ENCODE measurements at regions not wholly inside any gene's neighbourhood (a gene's known extent, or its start where the extent isn't known, plus 50 kb on each side); places are given as distances from the start of the nearest gene placed in this dataset.
"Not testable (repeated sequence)": the region's sequence is repeated elsewhere in the genome, so short reads cannot be mapped to it uniquely, and the experiment has no call there.

- DNase-seq, result no peak
These were observed 301.2 kb upstream of the PROK2 start for GRCh38 chr3:72086042-72086742.

- DNase-seq, result no peak
These were observed 300.1 kb upstream of the PROK2 start for GRCh38 chr3:72085036-72085435.

GRCh38 chr3:72082776-72083462 is 298.0 kb upstream of the PROK2 start:
- peak; percentile 3 for DNase-seq

GRCh38 chr3:72082186-72082715 is 297.3 kb upstream of the PROK2 start:
- DNase-seq, result peak; percentile 10

DNA sequence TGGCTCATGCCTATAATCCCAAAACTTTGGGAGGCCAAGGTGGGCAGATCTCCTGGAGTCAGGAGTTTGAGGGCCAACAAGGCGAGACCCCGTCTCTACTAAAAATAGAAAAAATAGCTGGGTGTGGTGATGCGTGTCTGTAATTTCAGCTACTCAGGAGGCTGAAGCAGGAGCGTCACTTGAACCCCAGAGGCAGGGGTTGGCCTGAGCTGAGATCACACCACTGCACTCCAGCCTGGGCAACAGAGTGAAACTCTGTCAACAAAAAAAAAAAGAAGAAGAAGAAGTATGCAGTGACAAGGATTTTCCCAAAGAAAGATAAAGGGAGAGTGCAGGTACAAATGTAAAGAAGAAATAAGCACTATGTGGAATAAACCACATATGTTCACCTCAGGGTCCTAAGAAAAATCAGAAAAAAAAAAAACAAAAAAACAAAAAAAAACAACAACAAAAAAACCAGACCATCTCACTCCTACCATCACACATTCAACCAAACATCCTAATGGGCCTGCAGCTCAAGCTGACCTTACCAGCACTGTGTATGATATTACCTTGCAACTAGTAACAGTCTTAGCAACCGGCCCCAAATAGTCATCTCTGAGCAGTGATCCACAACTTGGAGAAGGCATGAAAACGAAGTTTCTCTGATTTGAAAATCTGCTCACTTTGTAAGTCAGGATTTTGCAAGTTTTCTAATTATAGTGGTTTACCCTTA is 296.7 kb upstream of the PROK2 start:
- DNase-seq, result no peak

DNA sequence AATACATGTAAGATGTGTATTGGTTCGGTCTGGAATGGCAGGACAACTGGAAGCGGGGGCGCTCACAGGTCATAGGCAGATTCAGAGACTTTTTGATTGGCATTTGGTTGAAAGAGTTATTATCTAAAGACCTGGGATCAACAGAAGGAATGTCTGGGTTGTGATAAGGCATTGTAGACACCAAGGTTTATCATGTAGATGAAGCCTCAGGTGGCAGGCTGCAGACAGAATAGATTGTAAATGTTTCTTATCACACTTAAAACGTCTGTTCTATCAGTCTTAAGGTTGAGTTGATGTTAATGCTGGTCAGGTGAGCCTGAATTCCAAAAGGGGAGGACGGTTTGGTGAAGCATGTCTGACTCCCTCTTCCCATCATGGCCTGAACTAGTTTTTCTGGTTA is 295.9 kb upstream of the PROK2 start:
- no peak for DNase-seq

- no peak for DNase-seq
These were observed 295.1 kb upstream of the PROK2 start for GRCh38 chr3:72080095-72080494.

GRCh38 chr3:72079369-72079872 is 294.5 kb upstream of the PROK2 start:
- DNase-seq, result no peak

DNA sequence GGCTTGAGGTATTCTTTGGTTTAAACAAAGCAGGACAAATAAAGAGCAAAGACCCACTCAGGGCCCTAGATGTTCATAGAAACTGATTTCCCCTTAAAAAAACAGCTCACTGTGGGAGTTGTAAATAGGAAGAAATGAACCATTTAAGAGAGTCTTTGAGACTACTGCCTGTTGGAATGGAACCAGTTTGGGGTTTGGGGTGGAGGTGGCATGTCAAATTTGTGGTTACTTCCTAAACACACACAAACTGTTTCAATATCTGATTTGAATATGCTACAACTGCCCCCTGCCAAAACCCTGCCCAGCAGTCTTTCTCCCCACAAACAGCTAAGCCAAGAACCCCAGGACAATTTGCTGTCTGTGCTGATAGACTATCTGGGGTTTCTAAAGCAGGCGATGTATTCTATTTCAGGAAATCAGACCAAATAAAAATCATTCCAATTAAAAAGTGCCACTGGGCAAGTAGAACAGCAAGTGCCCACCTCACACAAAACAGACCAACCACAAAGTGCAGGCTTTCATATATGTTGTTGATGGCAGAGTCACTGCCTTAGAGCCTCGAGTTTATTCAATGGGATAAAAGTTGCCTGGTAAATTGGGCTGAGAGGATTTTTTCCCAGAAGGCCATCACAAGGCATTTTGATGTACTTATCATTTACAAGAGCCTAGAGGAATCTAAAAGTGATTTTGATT is 293.9 kb upstream of the PROK2 start:
- no peak for DNase-seq

DNA sequence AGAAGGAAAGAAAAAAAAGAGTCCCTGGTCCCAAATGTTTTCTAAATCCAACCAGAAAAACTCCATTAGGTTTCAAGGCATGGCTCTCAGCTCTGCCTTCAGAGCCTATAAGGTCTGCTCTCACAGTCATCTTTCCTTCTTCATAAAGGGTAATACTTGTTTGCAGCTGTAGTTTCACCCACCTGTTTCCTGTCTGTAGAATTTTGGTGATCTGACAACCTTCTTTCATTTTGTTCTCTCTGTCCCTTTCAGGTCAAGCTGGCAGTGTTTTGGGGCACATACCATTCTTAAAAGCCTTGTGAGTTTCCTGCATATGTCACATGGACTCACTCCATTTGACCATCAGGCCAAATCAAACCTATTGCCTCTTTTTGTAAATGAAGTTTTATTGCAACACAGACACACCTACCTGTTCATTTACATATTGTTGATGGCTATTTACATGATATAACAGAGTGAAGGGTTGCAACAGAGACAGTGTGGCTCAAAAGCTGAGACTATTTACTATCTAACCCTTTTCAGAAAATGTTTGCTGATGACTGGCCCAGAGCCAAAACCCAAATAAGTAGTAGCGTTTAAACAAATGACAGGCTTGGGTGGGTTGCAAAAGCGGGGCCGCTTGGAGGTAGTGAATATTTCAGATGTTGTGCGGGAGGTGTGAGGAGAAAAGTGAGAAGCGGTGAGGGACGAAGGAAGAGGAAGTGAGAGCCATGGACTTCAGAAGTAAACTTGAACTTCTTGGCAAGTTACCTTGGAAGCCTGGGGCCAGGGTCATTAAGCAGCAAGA is 292.7 kb upstream of the PROK2 start:
- DNase-seq, result no peak

DNA sequence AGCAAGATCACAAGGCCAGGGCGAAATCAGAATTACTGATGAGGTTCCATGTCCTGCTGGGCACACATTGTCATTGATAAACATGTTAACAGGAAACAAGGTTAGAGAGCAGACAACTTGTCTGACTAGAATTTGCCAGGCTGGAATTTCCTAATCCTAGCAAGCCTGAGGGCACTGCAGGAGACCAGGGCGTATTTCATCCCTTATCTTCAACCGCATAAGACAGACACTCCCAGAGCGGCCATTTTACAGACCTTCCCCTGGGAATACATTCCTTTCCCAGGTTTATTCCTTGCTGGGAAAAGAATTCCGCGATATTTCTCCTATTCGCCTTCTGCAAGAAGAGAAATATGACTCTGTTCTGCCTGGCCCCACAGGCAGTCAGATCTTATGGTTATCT is 290.9 kb upstream of the PROK2 start:
- DNase-seq, result not testable (repeated sequence)

DNA sequence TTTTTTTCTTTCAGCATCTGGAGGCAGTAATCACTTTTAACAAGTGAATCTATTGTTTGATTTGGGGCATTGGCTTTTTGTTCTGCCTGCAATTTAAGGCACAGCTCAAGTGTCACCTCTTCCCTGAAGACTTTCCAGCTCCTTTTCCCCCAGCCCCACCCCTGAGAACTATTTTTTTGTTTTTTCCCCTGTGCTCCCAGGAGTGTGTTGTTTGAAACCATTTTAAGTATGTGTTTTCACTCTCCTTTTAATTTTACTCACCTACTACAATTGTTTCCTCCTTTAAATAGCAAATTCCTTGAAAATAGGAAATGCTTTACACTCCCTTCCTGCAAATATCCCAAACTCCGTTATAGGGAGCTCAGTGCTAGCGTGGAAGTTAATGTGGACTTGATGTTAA is 286.7 kb upstream of the PROK2 start:
- no peak for DNase-seq

DNA sequence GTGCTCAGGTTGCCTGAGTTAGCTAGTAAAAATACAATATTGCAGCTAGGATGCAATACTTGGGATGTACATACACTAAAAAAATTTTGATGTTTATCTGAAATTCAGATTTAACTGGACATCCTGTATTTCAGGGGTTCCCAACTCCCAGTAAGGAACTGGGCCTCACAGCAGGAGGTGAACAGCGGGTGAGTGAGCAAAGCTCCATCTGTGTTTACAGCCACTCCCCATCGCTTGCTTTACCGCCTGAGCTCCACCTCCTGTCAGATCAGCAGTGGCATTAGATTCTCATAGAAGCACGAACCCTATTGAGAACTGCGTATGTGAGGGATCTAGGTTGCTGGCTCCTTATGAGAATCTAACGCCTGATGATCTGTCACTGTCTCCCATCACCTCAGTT is 285.1 kb upstream of the PROK2 start:
- DNase-seq, result no peak

DNA sequence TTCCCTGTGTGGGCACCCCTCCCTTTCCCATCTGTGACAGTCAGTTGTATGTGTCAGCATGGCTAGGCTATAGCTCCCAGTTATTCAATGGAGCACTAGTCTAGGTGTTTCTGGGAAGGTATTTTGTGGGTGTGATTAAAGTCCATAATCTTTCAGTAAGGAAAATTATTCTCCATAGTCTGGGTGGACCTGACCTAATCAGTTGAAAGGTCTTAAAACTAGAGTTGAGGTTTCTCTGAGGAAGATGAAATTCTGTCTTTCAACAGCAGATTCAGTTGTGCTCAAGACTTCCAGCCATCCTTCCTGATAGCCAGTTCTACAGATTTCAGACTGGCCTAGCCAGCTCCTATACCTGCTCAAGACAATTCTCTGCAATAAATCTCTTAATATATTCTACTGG is 284.6 kb upstream of the PROK2 start:
- DNase-seq, result no peak

DNA sequence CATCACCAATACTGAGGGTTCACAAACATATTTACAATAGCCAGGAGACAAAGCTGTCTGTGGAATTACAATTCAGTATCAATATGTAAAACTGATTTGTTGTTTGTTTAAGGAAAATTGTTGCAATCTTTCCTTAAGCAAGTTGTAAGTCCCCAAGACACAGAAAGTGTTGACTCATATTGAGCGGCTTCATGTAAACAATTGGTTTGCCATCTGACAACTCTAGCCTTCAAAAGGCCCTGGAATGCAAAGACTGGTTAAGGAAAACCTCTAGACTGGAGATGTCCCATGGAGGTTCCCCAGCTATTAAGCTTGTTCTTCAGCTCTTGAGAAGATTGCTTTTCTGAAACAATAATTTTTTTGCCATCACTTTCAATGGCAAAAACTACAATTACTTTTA is 283.7 kb upstream of the PROK2 start:
- DNase-seq, result no peak

DNA sequence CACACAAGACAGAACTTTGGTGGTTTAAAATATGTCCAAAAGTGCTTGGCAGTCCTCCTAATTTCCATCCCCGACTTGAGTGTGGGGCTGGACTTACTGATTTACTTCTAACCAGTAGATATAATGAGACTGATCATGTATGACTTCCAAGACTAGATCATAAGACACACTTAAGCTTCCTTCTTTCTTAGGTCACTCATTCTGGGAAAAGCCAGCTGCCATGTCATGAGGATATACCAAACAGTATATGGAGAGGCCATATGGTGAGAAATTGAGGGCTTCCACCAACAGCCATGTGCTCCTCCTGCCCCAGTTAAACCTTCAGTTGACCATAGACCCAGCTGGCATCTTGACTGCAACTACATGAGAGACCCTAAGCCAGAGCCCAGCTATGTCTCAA is 282.8 kb upstream of the PROK2 start:
- DNase-seq, result no peak

- no peak for DNase-seq
These were observed 281.1 kb upstream of the PROK2 start for GRCh38 chr3:72065872-72066641.

DNA sequence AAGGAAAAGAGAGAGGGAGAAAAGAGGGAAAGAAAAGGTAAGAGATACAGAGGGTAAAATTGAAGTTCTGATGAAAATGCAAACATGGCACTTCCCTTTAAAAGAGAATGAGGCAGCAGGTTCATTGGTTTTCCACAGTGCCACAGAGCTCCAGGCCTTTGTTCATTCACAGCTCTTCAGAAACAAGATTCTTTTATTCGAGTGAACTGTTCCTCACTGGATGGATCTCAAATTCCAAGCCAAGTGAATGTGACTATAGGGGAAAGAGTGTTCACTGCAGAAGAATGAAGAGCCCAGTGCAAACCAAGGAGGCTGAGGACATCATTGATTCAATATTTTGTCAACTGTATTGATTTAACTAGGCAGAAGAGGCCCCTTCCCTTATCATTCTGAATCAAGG is 280.3 kb upstream of the PROK2 start:
- DNase-seq, result no peak

DNA sequence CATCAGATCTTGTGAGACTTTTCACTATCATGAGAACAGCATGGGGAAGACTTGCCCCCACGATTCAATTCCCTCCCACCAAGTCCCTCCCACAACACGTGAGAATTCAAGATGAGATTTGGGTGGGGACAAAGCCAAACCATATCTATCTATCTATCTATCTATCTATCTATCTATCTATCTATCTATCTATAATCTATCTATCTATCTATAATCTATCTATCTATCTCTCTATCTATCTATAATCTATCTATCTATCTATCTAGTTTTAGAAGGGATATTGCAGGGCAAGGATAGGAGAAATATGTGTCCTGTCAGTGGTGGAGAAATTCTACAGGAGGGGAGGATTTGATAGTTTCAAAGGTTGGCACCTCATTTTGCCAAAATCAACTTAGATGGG is 279.8 kb upstream of the PROK2 start:
- not testable (repeated sequence) for DNase-seq

DNA sequence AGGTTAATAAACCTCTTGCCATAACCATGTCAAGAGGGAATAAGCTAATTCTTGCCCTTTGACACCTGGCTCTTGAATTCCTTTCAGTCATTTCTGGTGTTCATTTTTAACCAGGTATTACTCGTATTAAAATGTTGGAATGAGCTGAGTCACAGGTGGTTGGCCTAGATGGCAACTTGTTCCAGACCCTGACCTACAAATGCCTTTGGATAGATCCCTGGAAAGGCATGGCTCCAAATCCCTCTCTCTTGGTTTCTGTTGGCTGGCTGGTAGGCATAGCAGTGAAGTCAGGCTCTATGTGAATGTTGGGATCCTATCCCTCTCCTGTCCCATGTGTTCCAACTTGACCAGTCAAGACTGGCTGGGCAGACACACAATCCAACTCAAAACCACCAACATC is 277.1 kb upstream of the PROK2 start:
- no peak for DNase-seq

- DNase-seq, result no peak
These were observed 275.6 kb upstream of the PROK2 start for GRCh38 chr3:72060447-72061034.
